ENCODE measurements at regions not wholly inside any gene's neighbourhood (a gene's known extent, or its start where the extent isn't known, plus 50 kb on each side); places are given as distances from the start of the nearest gene placed in this dataset.
"Not testable (repeated sequence)": the region's sequence is repeated elsewhere in the genome, so short reads cannot be mapped to it uniquely, and the experiment has no call there.

- Mint-ChIP-seq H3K27ac (ENCODE audit: unreplicated experiment) (peak overlapping the region; percentile 8), H3K4me3 (no peak overlapping the region), H3K27me3 (ENCODE audit: low read depth) (no peaks in the 10 kb centered on the region), H3K9me3 (peaks cover 14% of the 10 kb centered on the region), H3K36me3 (ENCODE audit: low read depth) (peaks cover 7% of the 10 kb centered on the region), H3K4me1 (no peaks in the 10 kb centered on the region)
- TF ChIP-seq, protein P1, sequence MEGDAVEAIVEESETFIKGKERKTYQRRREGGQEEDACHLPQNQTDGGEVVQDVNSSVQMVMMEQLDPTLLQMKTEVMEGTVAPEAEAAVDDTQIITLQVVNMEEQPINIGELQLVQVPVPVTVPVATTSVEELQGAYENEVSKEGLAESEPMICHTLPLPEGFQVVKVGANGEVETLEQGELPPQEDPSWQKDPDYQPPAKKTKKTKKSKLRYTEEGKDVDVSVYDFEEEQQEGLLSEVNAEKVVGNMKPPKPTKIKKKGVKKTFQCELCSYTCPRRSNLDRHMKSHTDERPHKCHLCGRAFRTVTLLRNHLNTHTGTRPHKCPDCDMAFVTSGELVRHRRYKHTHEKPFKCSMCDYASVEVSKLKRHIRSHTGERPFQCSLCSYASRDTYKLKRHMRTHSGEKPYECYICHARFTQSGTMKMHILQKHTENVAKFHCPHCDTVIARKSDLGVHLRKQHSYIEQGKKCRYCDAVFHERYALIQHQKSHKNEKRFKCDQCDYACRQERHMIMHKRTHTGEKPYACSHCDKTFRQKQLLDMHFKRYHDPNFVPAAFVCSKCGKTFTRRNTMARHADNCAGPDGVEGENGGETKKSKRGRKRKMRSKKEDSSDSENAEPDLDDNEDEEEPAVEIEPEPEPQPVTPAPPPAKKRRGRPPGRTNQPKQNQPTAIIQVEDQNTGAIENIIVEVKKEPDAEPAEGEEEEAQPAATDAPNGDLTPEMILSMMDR (conservative IDR thresholded peaks at IDR 0.05): no peak
- DNase-seq (ENCODE audit: low read depth, low spot score): no peak
Measured at GRCh38 chr1:82059959-82060358, 259.2 kb downstream of the ADGRL2 start.

- Mint-ChIP-seq H3K36me3 (ENCODE audit: low read depth) (peaks cover 7% of the 10 kb centered on the region), H3K4me3 (no peak overlapping the region), H3K27me3 (ENCODE audit: low read depth) (no peaks in the 10 kb centered on the region), H3K27ac (ENCODE audit: unreplicated experiment) (no peak overlapping the region), H3K9me3 (peaks cover 16% of the 10 kb centered on the region), H3K4me1 (no peaks in the 10 kb centered on the region)
- DNase-seq (ENCODE audit: low read depth, low spot score): no peak
- TF ChIP-seq, protein P1 (conservative IDR thresholded peaks at IDR 0.05): no peak
Measured at GRCh38 chr1:82057011-82057410, 256.3 kb downstream of the ADGRL2 start.

DNA sequence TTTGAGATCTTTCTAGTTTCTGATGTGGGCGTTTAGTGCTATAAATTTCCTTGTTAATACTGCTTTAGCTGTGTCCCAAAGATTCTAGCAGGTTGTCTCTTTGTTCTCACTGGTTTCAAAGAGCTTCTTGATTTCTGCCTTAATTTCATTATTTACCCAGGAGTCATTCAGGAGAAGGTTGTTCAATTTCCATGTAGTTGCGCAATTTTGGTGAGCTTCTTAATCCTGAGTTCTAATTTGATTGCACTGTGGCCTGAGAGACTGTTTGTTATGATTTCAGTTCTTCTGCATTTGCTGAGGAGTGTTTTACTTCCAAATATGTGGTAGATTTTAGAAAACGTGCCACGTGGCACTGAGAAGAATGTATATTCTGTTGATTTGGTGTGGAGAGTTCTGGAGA is 254.6 kb downstream of the ADGRL2 start:
- H3K27me3 Mint-ChIP-seq (ENCODE audit: low read depth); H3K36me3 Mint-ChIP-seq (ENCODE audit: low read depth); H3K27ac Mint-ChIP-seq (ENCODE audit: unreplicated experiment); DNase-seq (ENCODE audit: low read depth, low spot score); H3K4me1 Mint-ChIP-seq; H3K4me3 Mint-ChIP-seq: not testable (repeated sequence)
- peaks cover 19% of the 10 kb centered on the region for H3K9me3 Mint-ChIP-seq

- TF ChIP-seq, protein P1 (conservative IDR thresholded peaks at IDR 0.05): no peak
- no peak overlapping the region for H3K4me3 Mint-ChIP-seq
- H3K9me3 Mint-ChIP-seq: peaks cover 19% of the 10 kb centered on the region
- H3K27ac Mint-ChIP-seq (ENCODE audit: unreplicated experiment): no peak overlapping the region
- peaks cover 7% of the 10 kb centered on the region for H3K36me3 Mint-ChIP-seq (ENCODE audit: low read depth)
- DNase-seq (ENCODE audit: low read depth, low spot score): no peak
- H3K27me3 Mint-ChIP-seq (ENCODE audit: low read depth): no peaks in the 10 kb centered on the region
- H3K4me1 Mint-ChIP-seq: no peaks in the 10 kb centered on the region
Measured at GRCh38 chr1:82052563-82052962, 251.8 kb downstream of the ADGRL2 start.

GRCh38 chr1:82048596-82048995 is 247.9 kb downstream of the ADGRL2 start:
- Mint-ChIP-seq H3K36me3 (ENCODE audit: low read depth) (no peaks in the 10 kb centered on the region), H3K9me3 (peaks cover 5% of the 10 kb centered on the region), H3K27ac (ENCODE audit: unreplicated experiment) (no peak overlapping the region), H3K27me3 (ENCODE audit: low read depth) (no peaks in the 10 kb centered on the region), H3K4me3 (no peak overlapping the region), H3K4me1 (no peaks in the 10 kb centered on the region)
- no peak for DNase-seq (ENCODE audit: low read depth, low spot score)
- TF ChIP-seq, protein P1 (conservative IDR thresholded peaks at IDR 0.05): no peak

DNA sequence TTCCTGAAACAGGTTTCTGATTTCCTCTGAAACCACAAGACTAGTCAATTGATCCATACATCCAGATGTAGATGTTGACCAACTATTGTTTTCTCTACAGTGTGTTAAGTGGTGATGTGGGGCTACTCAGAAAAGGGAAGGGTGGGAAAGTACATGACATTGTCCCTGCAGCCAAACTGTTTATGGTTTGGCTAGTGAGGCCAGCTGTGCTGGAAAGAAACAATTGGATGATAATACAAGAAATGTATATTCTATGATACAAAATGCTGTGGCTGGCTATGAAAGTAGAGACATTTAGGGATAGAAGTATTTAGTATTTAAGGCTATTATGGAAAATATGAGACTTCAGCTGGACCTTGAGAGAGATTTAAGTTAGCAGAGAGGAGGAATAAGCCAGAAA is 244.5 kb downstream of the ADGRL2 start:
- H3K27ac Mint-ChIP-seq (ENCODE audit: unreplicated experiment): no peak overlapping the region

More for the DNA sequence above, 244.5 kb downstream of the ADGRL2 start:
- TF ChIP-seq, protein P1 (conservative IDR thresholded peaks at IDR 0.05): no peak
- no peak for DNase-seq (ENCODE audit: low read depth, low spot score)
- H3K4me1 Mint-ChIP-seq: peaks cover 7% of the 10 kb centered on the region
- no peaks in the 10 kb centered on the region for H3K27me3 Mint-ChIP-seq (ENCODE audit: low read depth)
- no peaks in the 10 kb centered on the region for H3K36me3 Mint-ChIP-seq (ENCODE audit: low read depth)
- no peaks in the 10 kb centered on the region for H3K9me3 Mint-ChIP-seq
- H3K4me3 Mint-ChIP-seq: no peak overlapping the region
